Mesendoderm (in vitro differentiated cells): ENCODE measurements at regions not wholly inside any gene's neighbourhood (a gene's known extent, or its start where the extent isn't known, plus 50 kb on each side); places are given as distances from the start of the nearest gene placed in this dataset.

Experiments used
- DNase-seq: peaks from one replicate; pipeline ENCODE4 v3.0.0; 2013
- H2AK5ac ChIP-seq: 2 replicates; pipeline ENCODE4 v1.6.1; 2013; ENCODE audit warnings: low read length, inconsistent platforms
- H2BK120ac ChIP-seq: 2 replicates; pipeline ENCODE4 v1.6.1; 2013; ENCODE audit warnings: low read depth, mild to moderate bottlenecking, low read length, moderate library complexity, mixed read lengths
- H2BK15ac ChIP-seq: replicated peaks from 2 replicates; pipeline ENCODE4 v1.6.1; 2013; ENCODE audit warnings: low read depth, mild to moderate bottlenecking, moderate library complexity
- H2BK5ac ChIP-seq: 2 replicates; pipeline ENCODE4 v1.6.1; 2013; ENCODE audit warnings: low read length, inconsistent platforms
- H3K18ac ChIP-seq: 2 replicates; pipeline ENCODE4 v1.6.1; 2013; ENCODE audit warnings: mild to moderate bottlenecking, low read length, mixed read lengths
- H3K23ac ChIP-seq: one replicate; pipeline ENCODE4 v1.6.1; 2013; ENCODE audit warnings: low read length
- H3K27ac ChIP-seq: 2 replicates; pipeline ENCODE4 v1.5.1; 2013; ENCODE audit warnings: low read depth, mild to moderate bottlenecking, inconsistent platforms, low read length, moderate library complexity
- H3K27me3 ChIP-seq: 2 replicates; pipeline ENCODE4 v1.6.1; 2013; ENCODE audit warnings: low read length, control low read depth, mild to moderate bottlenecking, inconsistent platforms; ENCODE audit not compliant: insufficient read depth, poor library complexity
- H3K36me3 ChIP-seq: 2 replicates; pipeline ENCODE4 v1.6.1; 2013; ENCODE audit warnings: low read length, inconsistent platforms; ENCODE audit not compliant: control insufficient read depth, insufficient read depth
- H3K4ac ChIP-seq: one replicate; pipeline ENCODE4 v1.6.1; 2013; ENCODE audit warnings: low read depth, mild to moderate bottlenecking, low read length, moderate library complexity
- H3K4me1 ChIP-seq: 2 replicates; pipeline ENCODE4 v1.6.1; 2013; ENCODE audit warnings: low read depth, low read length, inconsistent platforms; ENCODE audit not compliant: control insufficient read depth
- H3K4me2 ChIP-seq: 2 replicates; pipeline ENCODE4 v1.6.1; 2013; ENCODE audit warnings: low read length
- H3K4me3 ChIP-seq: 2 replicates; pipeline ENCODE4 v1.5.1; 2013; ENCODE audit warnings: mild to moderate bottlenecking, low read length
- H3K56ac ChIP-seq: one replicate; pipeline ENCODE4 v1.6.1; 2013; ENCODE audit warnings: low read length
- H3K79me1 ChIP-seq: 2 replicates; pipeline ENCODE4 v1.6.1; 2013; ENCODE audit warnings: low read length, inconsistent platforms
- H3K79me2 ChIP-seq: 2 replicates; pipeline ENCODE4 v1.6.1; 2013; ENCODE audit warnings: mild to moderate bottlenecking, low read length; ENCODE audit not compliant: control insufficient read depth, insufficient read depth
- H3K9ac ChIP-seq: 2 replicates; pipeline ENCODE4 v1.6.1; 2013; ENCODE audit warnings: low read length, inconsistent platforms
- H4K5ac ChIP-seq: one replicate; pipeline ENCODE4 v1.6.1; 2013; ENCODE audit warnings: low read length
- H4K8ac ChIP-seq: one replicate; pipeline ENCODE4 v1.6.1; 2013; ENCODE audit warnings: low read depth, mild to moderate bottlenecking, control low read depth, low read length, moderate library complexity
- WGBS: extraction: QIAGEN DNeasy Blood & Tissue Kit; methylation state at CpG from one replicate; pipeline ENCODE4 v1.1.7; 2013; ENCODE audit warnings: low lambda C conversion rate, missing lambda C conversion rate; ENCODE audit not compliant: insufficient coverage; ENCODE audit errors: extremely low coverage; 5-methylcytosine and 5-hydroxymethylcytosine counted together

DNA sequence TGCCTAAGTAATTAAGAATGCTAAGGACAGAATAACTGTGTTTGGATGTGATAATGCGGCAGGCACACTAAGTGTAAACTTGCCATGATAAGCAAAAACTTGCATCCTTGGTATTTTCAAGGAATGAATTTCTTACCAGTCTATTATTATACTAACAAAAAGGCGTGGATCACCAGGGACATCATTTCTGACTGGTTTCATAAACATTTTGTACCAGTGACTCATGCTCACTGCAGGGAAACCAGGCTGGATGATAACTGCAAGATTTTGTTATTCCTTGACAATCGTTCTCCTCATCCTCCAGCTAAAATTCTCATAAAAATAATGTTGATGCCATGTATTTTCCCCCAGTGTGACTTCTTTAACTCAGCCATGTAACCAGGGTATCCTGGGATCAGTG is 289.5 kb downstream of the CDCA7 start:
- no peak overlapping the region for H2BK120ac ChIP-seq
- H3K9ac ChIP-seq = no peak overlapping the region
- no peaks in the 10 kb centered on the region for H3K27me3 ChIP-seq
- H3K79me2 ChIP-seq = no peaks in the 10 kb centered on the region
- H2AK5ac ChIP-seq = no peak overlapping the region
- H4K8ac ChIP-seq = no peak overlapping the region
- no peaks in the 10 kb centered on the region for H3K36me3 ChIP-seq
- no peak overlapping the region for H3K4me3 ChIP-seq
- no peaks in the 10 kb centered on the region for H3K79me1 ChIP-seq
- H3K23ac ChIP-seq = no peak overlapping the region
- no peak for DNase-seq
- no peak overlapping the region for H3K4me2 ChIP-seq
- H4K5ac ChIP-seq = no peak overlapping the region
- H3K4me1 ChIP-seq = no peaks in the 10 kb centered on the region
- H3K4ac ChIP-seq = no peak overlapping the region
- H2BK5ac ChIP-seq = no peak overlapping the region
- no peak overlapping the region for H3K18ac ChIP-seq
- no peak overlapping the region for H2BK15ac ChIP-seq
- no CpG with 5 or more reads among the region's 3 CpGs for WGBS
- no peak overlapping the region for H3K56ac ChIP-seq
- H3K27ac ChIP-seq = no peak overlapping the region

DNA sequence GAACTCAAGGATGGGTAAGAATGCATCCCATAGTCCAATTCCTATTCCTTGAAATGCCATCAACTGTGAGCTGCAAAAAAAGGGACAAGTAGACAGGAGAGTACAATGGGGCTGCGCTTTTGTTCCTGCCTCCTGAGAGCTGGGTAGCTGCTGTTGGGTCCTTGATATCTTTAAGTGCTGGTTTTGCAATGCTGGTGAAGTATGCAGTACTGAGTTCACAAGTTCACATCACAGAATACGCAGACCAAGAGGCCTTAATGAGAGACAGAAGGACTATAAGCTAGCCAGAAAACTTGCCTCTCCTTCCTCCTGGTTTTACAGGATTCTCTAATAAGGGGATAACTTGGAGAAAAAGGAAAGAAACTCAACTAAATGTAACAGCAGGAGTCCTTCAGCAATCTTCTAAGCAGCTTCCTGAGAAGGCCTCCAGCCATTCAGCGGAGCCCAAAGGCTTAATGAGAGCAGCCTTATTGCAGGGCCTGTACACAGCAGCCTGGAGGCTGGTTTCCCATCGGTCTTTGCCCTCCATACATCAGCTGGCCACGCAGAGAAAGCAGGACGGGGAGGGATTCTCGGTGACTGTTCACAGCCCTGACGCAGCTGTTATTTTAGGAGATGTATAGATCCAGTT is 293.1 kb downstream of the CDCA7 start:
- H3K23ac ChIP-seq = no peak overlapping the region
- no peak overlapping the region for H4K8ac ChIP-seq
- H3K36me3 ChIP-seq = no peaks in the 10 kb centered on the region
- H3K4me3 ChIP-seq = no peak overlapping the region
- H3K4me1 ChIP-seq = no peaks in the 10 kb centered on the region
- H3K56ac ChIP-seq = no peak overlapping the region
- H2BK120ac ChIP-seq = no peak overlapping the region
- no CpG with 5 or more reads among the region's 8 CpGs for WGBS
- no peak overlapping the region for H3K4me2 ChIP-seq
- no peak overlapping the region for H2BK15ac ChIP-seq
- no peak overlapping the region for H4K5ac ChIP-seq
- H2AK5ac ChIP-seq = no peak overlapping the region
- H3K4ac ChIP-seq = no peak overlapping the region
- DNase-seq = no peak
- no peak overlapping the region for H2BK5ac ChIP-seq
- no peak overlapping the region for H3K9ac ChIP-seq
- H3K18ac ChIP-seq = no peak overlapping the region
- no peaks in the 10 kb centered on the region for H3K27me3 ChIP-seq
- no peak overlapping the region for H3K27ac ChIP-seq
- H3K79me2 ChIP-seq = no peaks in the 10 kb centered on the region
- H3K79me1 ChIP-seq = no peaks in the 10 kb centered on the region

DNA sequence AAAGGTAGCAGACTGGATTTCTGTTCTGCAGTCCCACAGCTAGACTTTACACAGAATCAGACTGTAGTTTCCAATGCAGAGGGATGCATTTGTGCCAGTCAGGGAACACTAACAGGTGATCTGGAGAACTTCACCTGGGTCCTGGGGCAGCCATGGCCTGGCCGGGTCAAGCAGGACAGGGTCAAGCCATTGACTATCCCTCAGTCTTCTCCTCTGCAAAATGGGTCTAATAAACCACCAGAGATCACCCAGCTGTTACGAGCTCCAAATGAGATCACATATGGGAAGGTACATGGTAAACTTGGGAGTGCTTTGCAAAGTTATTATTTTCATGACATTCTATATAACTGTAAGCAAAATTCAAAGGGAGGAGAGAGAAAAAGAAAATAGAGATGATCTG is 294.1 kb downstream of the CDCA7 start:
- Histone ChIP-seq H2BK120ac (no peak overlapping the region), H3K23ac (no peak overlapping the region), H3K36me3 (no peaks in the 10 kb centered on the region), H3K56ac (no peak overlapping the region), H3K4ac (no peak overlapping the region), H3K27ac (no peak overlapping the region), H2BK15ac (no peak overlapping the region), H3K9ac (no peak overlapping the region), H2BK5ac (no peak overlapping the region), H4K5ac (no peak overlapping the region), H3K79me1 (no peaks in the 10 kb centered on the region), H2AK5ac (no peak overlapping the region), H3K27me3 (no peaks in the 10 kb centered on the region), H3K4me1 (no peaks in the 10 kb centered on the region), H3K79me2 (no peaks in the 10 kb centered on the region), H3K18ac (no peak overlapping the region), H3K4me2 (no peak overlapping the region), H3K4me3 (no peak overlapping the region), H4K8ac (no peak overlapping the region)
- no CpG with 5 or more reads among the region's 2 CpGs for WGBS
- no peak for DNase-seq

DNA sequence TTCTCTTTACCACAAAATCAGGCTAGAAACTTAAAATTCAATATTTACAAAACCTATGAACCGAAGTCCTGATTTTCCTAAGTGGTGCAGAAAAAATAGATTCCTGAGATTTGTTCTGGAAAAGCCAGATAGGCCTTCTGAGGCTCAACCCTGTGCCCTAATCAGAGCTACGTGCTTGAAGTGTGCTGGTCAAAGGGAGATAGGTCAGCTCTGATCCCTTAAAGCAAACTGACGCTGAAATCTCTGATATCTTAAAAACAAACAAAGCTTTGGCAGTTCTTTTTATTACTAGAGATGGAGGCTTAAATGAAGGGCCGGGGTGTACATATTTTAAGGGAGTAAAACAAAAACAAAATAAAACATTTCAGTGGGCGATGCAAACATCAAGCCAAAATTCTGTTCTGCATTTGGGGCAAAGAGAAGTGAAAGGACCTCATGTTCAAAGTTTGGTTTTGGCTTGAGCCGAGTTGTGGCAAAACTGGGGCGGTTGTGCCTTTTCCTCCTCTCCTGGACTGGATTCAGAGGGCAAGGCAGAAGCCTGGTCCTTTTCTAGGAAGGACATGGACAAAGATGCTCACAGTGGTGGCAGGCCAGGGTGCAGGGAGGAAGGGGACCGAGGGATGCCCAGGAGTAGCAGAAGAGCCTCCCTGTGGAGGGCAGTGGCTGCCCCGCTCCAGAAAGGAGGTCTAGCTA is 295.0 kb downstream of the CDCA7 start:
- DNase-seq = no peak
- Histone ChIP-seq H3K27ac (no peak overlapping the region), H3K4ac (no peak overlapping the region), H3K9ac (no peak overlapping the region), H2AK5ac (no peak overlapping the region), H2BK15ac (no peak overlapping the region), H3K4me1 (no peaks in the 10 kb centered on the region), H3K36me3 (no peaks in the 10 kb centered on the region), H3K79me2 (no peaks in the 10 kb centered on the region), H3K23ac (no peak overlapping the region), H4K5ac (no peak overlapping the region), H3K4me3 (no peak overlapping the region), H2BK120ac (no peak overlapping the region), H3K56ac (no peak overlapping the region), H3K18ac (no peak overlapping the region), H2BK5ac (no peak overlapping the region), H3K79me1 (no peaks in the 10 kb centered on the region), H3K27me3 (no peaks in the 10 kb centered on the region), H4K8ac (no peak overlapping the region), H3K4me2 (no peak overlapping the region)
- WGBS = no CpG with 5 or more reads among the region's 9 CpGs

DNA sequence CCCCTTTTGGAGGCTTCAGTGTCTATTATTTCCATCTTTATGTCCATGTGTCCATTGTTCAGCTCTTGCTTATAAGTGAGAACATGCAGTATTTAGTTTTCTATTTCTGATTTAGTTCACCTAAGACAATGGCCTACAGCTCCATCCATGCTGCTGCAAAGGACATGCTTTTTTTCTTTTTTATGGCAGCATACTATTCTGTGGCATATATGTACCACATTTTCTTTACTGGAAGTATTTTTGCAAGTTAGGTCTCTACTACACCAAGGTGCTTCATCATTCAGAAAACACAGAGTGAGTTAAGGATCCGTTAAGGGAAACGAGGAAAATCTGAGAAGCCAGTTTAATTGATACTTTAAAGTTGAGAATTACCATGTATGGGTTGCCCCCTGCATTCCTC is 297.2 kb downstream of the CDCA7 start:
- DNase-seq = no peak
- H3K27me3 ChIP-seq = no peaks in the 10 kb centered on the region
- H3K4me3 ChIP-seq = no peak overlapping the region
- no peak overlapping the region for H3K4ac ChIP-seq
- WGBS = no CpG with 5 or more reads among the region's 2 CpGs
- no peak overlapping the region for H2BK120ac ChIP-seq
- no peak overlapping the region for H3K23ac ChIP-seq
- H3K4me1 ChIP-seq = no peaks in the 10 kb centered on the region
- no peaks in the 10 kb centered on the region for H3K79me2 ChIP-seq
- H3K56ac ChIP-seq = no peak overlapping the region
- no peak overlapping the region for H4K8ac ChIP-seq
- H3K9ac ChIP-seq = no peak overlapping the region
- H3K27ac ChIP-seq = no peak overlapping the region
- H2AK5ac ChIP-seq = no peak overlapping the region
- H3K18ac ChIP-seq = no peak overlapping the region
- H2BK5ac ChIP-seq = no peak overlapping the region
- H3K4me2 ChIP-seq = no peak overlapping the region
- no peaks in the 10 kb centered on the region for H3K36me3 ChIP-seq
- no peak overlapping the region for H2BK15ac ChIP-seq
- no peaks in the 10 kb centered on the region for H3K79me1 ChIP-seq
- H4K5ac ChIP-seq = no peak overlapping the region

DNA sequence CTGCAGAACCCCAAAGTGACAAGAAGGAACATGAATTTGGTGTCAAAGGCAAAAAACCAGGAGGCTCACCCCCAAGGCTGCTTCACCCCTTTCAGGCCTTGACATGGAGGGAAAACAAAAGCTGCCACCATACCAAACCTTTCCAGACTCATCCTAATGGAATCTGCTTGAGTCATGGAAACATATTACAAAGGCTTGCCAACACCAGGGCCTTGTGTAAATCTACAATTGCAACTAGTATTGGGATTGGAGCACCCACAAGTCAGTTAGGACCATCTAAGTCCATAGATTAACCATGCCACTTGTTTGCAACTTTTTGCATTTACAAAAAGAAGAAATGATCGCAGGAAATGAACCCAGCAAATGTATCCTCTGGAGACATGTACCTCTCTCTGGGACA is 297.6 kb downstream of the CDCA7 start:
- Histone ChIP-seq H3K9ac (no peak overlapping the region), H4K5ac (no peak overlapping the region), H2BK5ac (no peak overlapping the region), H2BK15ac (no peak overlapping the region), H3K4ac (no peak overlapping the region), H3K27ac (no peak overlapping the region), H2BK120ac (no peak overlapping the region), H3K79me1 (no peaks in the 10 kb centered on the region), H2AK5ac (no peak overlapping the region), H3K27me3 (no peaks in the 10 kb centered on the region), H3K4me2 (no peak overlapping the region), H4K8ac (no peak overlapping the region), H3K36me3 (no peaks in the 10 kb centered on the region), H3K23ac (no peak overlapping the region), H3K4me3 (no peak overlapping the region), H3K4me1 (no peaks in the 10 kb centered on the region), H3K56ac (no peak overlapping the region), H3K18ac (no peak overlapping the region), H3K79me2 (no peaks in the 10 kb centered on the region)
- DNase-seq = peak; percentile 64
- WGBS = no CpG with 5 or more reads among the region's 1 CpG
